ENCODE measurements at regions not wholly inside any gene's neighbourhood (a gene's known extent, or its start where the extent isn't known, plus 50 kb on each side); places are given as distances from the start of the nearest gene placed in this dataset.

- H3K27ac ChIP-seq (ENCODE audit: low read depth, low read length): no peak overlapping the region
- no peak overlapping the region for H3K4me3 Mint-ChIP-seq
- no peak overlapping the region for H3K27ac Mint-ChIP-seq
- H3K4me3 ChIP-seq (ENCODE audit: low read length): no peak overlapping the region
- no peaks in the 10 kb centered on the region for H3K4me1 Mint-ChIP-seq
- H3K36me3 ChIP-seq (ENCODE audit: control insufficient read depth, insufficient read depth, low read length): no peaks in the 10 kb centered on the region
- H3K9me3 Mint-ChIP-seq: no peaks in the 10 kb centered on the region
- 85 to 94% methylated on average over 2 to 3 of the region's 3 CpGs for WGBS, 2 experiments (ENCODE audit: insufficient coverage in 1 of 2, insufficient read length in 1 of 2)
- no peaks in the 10 kb centered on the region for H3K27me3 Mint-ChIP-seq (ENCODE audit: insufficient read depth)
- no peaks in the 10 kb centered on the region for H3K9me3 ChIP-seq (ENCODE audit: control insufficient read depth, low read length)
- no peak for DNase-seq
- TF ChIP-seq CTCF (conservative IDR thresholded peaks at IDR 0.05): no peak
- H3K36me3 Mint-ChIP-seq (ENCODE audit: low read depth): no peaks in the 10 kb centered on the region
- H3K4me1 ChIP-seq (ENCODE audit: control insufficient read depth, insufficient read depth, low read length): no peaks in the 10 kb centered on the region
- no peaks in the 10 kb centered on the region for H3K27me3 ChIP-seq (ENCODE audit: control insufficient read depth, insufficient read depth, low read length, poor library complexity, severe bottlenecking)
- no peak overlapping the region for H3K9ac ChIP-seq (ENCODE audit: extremely low read depth, low read length, poor library complexity, severe bottlenecking)
Measured at GRCh38 chr7:54349229-54349628, 192.9 kb upstream of the VSTM2A start.

- no peaks in the 10 kb centered on the region for H3K4me1 Mint-ChIP-seq
- no peaks in the 10 kb centered on the region for H3K4me1 ChIP-seq (ENCODE audit: control insufficient read depth, insufficient read depth, low read length)
- DNase-seq: no peak
- H3K9me3 ChIP-seq (ENCODE audit: control insufficient read depth, low read length): no peaks in the 10 kb centered on the region
- H3K4me3 Mint-ChIP-seq: no peak overlapping the region
- no peaks in the 10 kb centered on the region for H3K36me3 Mint-ChIP-seq (ENCODE audit: low read depth)
- H3K27ac ChIP-seq (ENCODE audit: low read depth, low read length): no peak overlapping the region
- no peak overlapping the region for H3K9ac ChIP-seq (ENCODE audit: extremely low read depth, low read length, poor library complexity, severe bottlenecking)
- H3K27me3 ChIP-seq (ENCODE audit: control insufficient read depth, insufficient read depth, low read length, poor library complexity, severe bottlenecking): no peaks in the 10 kb centered on the region
- TF ChIP-seq CTCF (conservative IDR thresholded peaks at IDR 0.05): no peak
- H3K4me3 ChIP-seq (ENCODE audit: low read length): no peak overlapping the region
- WGBS, 2 experiments (ENCODE audit: insufficient coverage in 1 of 2, insufficient read length in 1 of 2): 95 to 98% methylated on average over 7 to 8 of the region's 8 CpGs
- no peaks in the 10 kb centered on the region for H3K36me3 ChIP-seq (ENCODE audit: control insufficient read depth, insufficient read depth, low read length)
- H3K27me3 Mint-ChIP-seq (ENCODE audit: insufficient read depth): no peaks in the 10 kb centered on the region
- H3K9me3 Mint-ChIP-seq: no peaks in the 10 kb centered on the region
- H3K27ac Mint-ChIP-seq: no peak overlapping the region
Measured at GRCh38 chr7:54354436-54354835, 187.7 kb upstream of the VSTM2A start.

DNA sequence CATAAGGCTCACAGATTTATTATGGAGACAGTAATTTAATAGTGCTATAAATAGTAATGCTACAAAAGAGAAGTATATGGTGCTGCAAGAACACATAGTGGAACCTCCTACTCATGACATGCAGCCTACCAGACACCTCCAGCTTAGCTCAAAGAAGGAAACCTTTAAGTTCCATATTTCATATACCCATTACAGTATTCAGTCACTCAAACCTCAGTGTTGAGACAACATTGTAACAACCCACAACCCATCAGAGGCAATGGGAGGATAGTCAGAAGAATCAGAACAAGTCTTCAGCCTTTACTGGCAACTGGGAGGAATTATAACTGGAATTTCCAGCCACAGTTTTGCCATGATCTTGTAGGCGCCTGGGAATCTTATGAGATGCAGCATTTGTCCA is 186.3 kb upstream of the VSTM2A start:
- Mint-ChIP-seq H3K4me3 (no peak overlapping the region), H3K27me3 (ENCODE audit: insufficient read depth) (no peaks in the 10 kb centered on the region), H3K4me1 (peaks cover 7% of the 10 kb centered on the region), H3K36me3 (ENCODE audit: low read depth) (no peaks in the 10 kb centered on the region), H3K27ac (no peak overlapping the region), H3K9me3 (no peaks in the 10 kb centered on the region)
- Histone ChIP-seq H3K36me3 (ENCODE audit: control insufficient read depth, insufficient read depth, low read length) (no peaks in the 10 kb centered on the region), H3K27me3 (ENCODE audit: control insufficient read depth, insufficient read depth, low read length, poor library complexity, severe bottlenecking) (no peaks in the 10 kb centered on the region), H3K27ac (ENCODE audit: low read depth, low read length) (no peak overlapping the region), H3K4me1 (ENCODE audit: control insufficient read depth, insufficient read depth, low read length) (peaks cover 5% of the 10 kb centered on the region), H3K9me3 (ENCODE audit: control insufficient read depth, low read length) (peaks cover 5% of the 10 kb centered on the region), H3K4me3 (ENCODE audit: low read length) (no peak overlapping the region), H3K9ac (ENCODE audit: extremely low read depth, low read length, poor library complexity, severe bottlenecking) (no peak overlapping the region)
- 90% methylated on average over 1 of the region's 1 CpG; no CpG with 5 or more reads in 1 of the 2 experiments for WGBS, 2 experiments (ENCODE audit: insufficient coverage in 1 of 2, insufficient read length in 1 of 2)
- TF ChIP-seq CTCF (conservative IDR thresholded peaks at IDR 0.05): no peak
- DNase-seq: no peak

Measured in endodermal cell (in vitro differentiated cells).